Hematopoietic multipotent progenitor cell (in vitro differentiated cells): ENCODE measurements at regions not wholly inside any gene's neighbourhood (a gene's known extent, or its start where the extent isn't known, plus 50 kb on each side); places are given as distances from the start of the nearest gene placed in this dataset.

ENCODE experiments used
- DNase-seq, 3 donors: peaks; one replicate each; pipeline ENCODE4 v3.0.0-alpha.2; 2011 to 2015; ENCODE audit warnings: low read depth in 2 of 3, low spot score in 2 of 3

DNA sequence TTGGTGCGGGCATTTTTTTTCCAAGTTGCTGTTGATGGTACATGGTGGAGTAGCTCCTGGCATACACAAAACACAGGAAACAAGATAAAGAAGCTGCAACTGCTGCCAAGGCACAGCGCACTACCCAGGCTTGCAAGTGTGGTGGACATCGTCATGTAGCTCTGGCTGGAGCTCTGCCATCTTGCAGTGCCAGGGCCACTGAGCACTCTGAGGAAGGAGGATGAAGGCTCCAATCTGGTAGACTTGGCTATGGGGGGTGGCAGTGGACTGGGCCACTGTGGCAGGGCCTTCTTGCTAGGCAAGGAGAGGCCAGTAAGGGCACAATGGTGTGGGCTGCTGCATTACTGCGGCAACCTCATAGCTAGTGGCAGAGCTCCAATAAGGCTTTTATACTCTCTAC, 263.5 kb downstream of the CENPW start:
- no peak for DNase-seq

DNA sequence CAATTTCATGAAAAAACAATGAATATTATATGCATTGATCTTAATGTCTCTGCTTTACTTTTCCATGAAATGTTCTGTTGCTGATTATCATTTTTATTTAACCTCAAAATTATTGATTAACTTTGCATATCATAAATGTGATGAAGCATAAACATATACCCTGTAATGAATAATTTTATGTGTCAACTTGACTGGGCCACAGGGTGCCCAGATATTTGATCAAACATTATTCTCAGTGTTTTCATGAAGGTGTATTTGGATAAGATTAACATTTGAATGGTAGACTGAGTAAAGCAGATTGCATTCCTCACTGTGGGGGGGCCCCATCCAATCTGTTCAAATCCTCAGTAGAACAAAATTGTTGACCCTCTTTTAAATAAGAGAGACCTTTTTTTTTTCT, 265.2 kb downstream of the CENPW start:
- DNase-seq = no peak

GRCh38 chr6:126607289-126607688, 267.4 kb downstream of the CENPW start:
- DNase-seq = no peak

- DNase-seq = no peak
Measured at GRCh38 chr6:126608681-126609080, 268.8 kb downstream of the CENPW start.

DNA sequence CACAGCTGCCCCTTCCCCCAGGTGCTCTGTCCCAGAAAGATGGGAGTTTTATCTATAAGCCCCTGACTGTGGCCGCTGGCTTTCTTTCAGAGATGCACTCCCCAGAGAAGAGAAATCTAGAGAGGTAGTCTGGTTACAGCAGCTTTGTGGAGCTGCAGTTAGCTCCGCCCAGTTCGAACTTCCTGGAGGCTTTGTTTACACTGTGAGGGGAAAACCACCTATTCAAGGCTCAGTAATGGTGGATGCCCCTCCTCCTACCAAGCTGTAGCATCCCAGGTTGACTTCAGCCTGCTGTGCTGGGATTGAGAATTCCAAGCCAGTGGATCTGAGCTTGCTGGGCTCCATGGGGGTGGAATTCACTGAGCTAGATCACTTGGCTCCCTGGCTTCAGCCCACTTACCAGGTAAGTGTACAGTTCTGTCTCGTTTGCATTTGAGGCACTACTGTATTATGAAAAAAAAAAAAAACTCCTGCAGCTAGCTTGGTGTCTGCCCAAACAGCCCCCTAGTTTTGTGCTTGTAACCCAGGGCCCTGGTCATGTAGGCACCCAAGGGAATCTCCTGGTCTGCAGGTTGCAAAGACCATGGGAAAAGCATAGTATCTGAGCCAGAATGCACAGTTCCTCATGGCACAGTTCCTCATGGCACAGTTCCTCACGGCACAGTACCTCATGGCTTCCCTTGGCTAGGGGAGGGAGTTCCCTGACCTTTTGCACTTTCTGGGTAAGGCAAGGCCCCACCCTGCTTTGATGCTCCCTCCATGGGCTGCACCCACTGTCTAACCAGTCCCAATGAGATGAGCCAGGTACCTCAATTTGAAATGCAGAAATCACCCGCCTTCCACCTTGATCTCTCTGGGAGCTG, 275.0 kb downstream of the CENPW start:
- DNase-seq = no peak

DNA sequence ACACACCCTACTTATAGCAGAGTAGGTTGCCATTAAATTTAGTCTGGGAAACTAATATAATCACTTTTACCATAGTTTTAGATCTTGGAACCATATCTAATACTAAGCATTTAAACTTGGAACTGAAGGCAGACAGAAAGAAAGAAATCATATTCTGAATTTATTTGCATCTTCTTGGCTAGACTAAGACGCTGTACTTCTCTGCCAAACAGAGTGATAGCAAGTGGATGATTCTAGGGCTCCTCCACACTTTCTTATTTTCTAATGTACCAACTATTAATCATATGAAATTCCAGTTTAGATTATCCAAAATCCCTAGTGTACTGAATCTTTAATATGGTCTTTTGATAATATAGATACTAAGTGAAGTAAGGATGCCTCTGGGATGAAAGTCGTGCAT, 277.0 kb downstream of the CENPW start:
- no peak for DNase-seq

- DNase-seq = no peak
Measured at GRCh38 chr6:126618639-126619343, 278.9 kb downstream of the CENPW start.

GRCh38 chr6:126620719-126621118, 280.8 kb downstream of the CENPW start:
- peak in 1 of 3 donors; percentile 0 for DNase-seq

DNA sequence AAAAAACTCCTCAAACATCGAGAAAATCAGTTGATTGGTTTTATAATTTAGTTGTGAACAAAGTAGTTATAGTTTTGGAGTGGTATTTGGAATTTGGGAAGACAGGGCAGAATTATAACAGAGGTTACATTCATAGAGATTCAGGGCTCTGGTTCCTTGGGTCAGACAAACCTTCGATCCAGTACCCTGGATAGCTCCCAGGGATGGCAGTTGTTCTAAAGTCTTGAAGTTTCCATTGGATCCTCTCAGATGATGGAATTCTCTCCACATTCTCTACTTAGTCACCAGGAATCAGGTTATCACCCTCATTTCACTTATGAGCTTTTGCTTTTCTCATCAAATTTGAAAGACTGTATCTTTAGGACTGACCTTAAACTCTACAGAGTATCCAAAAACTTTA, 285.1 kb downstream of the CENPW start:
- no peak for DNase-seq

DNA sequence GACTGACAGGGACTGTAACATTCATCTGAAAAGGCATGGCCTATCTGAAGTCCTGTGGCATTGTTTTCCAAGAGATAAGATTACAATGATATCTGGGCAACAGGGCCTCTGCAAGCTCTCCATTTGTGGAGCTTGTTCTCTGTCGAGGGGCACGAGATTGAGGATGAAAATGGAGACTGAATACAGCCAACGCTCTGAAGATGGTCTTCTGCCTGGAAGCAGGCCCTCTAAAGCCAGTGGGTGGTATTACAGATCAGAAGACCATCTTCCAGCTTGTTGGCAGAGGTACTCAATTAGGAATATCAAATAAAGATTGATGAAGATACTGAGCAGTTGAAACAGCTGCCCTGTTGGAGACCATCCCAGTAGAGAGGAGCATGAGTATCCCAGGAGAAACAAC, 288.2 kb downstream of the CENPW start:
- DNase-seq = no peak

GRCh38 chr6:126631363-126631762, 291.4 kb downstream of the CENPW start:
- no peak for DNase-seq

GRCh38 chr6:126632271-126632670, 292.4 kb downstream of the CENPW start:
- DNase-seq = no peak

DNA sequence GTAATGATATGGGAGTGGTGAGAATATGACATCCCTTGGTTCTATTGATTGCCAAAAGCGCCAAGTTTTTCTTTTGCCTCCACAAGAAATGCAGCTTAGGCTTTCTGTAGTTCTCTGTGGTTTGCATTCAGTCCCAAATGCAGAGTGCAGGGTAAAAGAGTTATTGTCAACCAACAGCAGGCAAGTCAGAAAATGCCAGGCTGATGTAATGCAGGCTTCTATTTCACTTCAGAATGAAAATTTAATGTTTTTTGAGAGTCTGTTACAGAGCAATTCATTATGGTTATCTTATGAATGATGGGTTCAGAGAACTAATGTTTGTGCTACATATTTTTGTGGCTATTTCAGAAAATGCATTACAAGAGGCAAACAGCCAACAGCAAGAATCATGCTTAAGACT, 293.5 kb downstream of the CENPW start:
- no peak for DNase-seq

- DNase-seq = no peak
Measured at GRCh38 chr6:126640356-126640755, 300.4 kb downstream of the CENPW start.

- no peak for DNase-seq
Measured at GRCh38 chr6:126640921-126641320, 301.0 kb downstream of the CENPW start.

- DNase-seq = no peak
Measured at GRCh38 chr6:126641641-126642040, 301.7 kb downstream of the CENPW start.

GRCh38 chr6:126643352-126643751, 303.4 kb downstream of the CENPW start:
- no peak for DNase-seq

GRCh38 chr6:126650931-126651330, 311.0 kb downstream of the CENPW start:
- no peak for DNase-seq

DNA sequence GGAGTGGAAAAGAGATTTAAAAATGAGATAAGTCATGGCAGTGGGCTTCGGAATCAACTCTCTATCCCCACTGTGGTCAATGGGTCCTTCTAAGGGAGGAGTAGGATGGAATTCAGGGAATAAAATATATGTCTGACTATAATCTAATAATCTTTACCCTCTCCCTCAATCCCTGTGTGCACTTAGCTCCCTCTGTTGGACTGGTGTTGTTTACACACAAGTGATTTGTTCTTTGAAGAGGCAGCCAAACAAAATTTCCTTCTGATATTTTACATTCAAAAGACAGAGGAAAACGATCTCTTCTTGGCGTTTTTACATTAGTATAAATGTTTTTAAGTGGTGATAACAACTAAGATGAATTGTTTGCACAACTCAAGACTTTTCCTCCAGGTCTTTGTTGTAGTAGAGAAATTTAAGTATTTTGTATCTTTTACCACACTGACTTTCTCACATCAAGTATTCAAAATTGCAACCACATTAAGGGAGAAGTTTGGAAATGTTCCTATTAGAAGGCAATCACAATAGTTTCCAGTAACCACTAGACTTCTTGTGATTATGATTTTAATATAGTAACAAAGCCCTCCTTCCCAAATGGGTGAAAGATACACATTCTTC, 317.8 kb downstream of the CENPW start:
- peak in 2 of 3 donors; percentile 8 to 48 for DNase-seq

GRCh38 chr6:126660376-126660775, 320.5 kb downstream of the CENPW start:
- no peak for DNase-seq

DNA sequence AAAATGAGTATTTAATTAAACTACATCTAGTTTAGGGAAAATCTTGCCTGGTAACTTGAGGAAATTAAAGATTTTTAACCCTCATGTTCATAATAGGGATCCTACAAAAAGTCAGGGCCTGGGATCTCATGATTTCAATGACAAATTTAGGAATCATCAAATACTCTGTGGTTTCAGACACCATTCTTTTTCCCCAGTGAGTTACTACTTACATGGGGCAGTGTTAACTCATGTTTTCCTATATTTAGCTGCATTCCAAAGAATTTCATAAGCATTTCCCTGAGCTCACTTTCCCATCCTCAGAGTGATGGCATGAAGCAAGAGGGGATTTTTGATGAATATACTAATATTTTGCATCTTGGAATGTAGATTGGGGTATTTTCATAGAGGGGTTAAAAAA, 321.7 kb downstream of the CENPW start:
- DNase-seq = no peak

DNA sequence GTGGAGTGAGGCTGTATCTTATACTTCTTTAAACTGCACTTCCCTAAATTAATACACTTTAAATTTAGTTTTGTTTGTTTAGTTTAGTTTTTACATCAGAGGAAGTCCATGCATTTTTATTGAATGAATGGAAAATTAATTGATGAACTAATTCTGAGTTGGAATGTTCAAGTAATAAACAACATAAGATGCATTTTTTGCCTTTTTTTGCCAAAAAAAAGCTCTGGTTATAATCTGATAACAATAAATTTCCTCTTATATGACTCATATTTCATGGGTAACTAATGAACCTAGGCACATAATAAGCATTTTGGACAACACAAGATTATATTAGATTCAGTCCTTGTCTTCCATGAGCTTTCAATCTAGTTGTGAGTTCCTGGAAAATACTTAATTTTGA, 323.1 kb downstream of the CENPW start:
- DNase-seq = no peak
